A549 (cell line): ENCODE measurements at regions not wholly inside any gene's neighbourhood (a gene's known extent, or its start where the extent isn't known, plus 50 kb on each side); places are given as distances from the start of the nearest gene placed in this dataset.

Source experiments
- ATAC-seq, 2 experiments: fragments of 200-7000 bp in 1 of 2; fragments of >200 bp in 1 of 2; cut with Nextera tagmentation in 1 of 2; cut with Tn5 transposase in 1 of 2; 3 replicates each; pipeline versions ENCODE4 v1.8.0 to v1.9.1; 2018 to 2020; ENCODE audit warnings: mild to moderate bottlenecking in 1 of 2, moderate library complexity in 1 of 2
- CTCF ChIA-PET: fragments of 300-600 bp; sonication (Branson Sonifier 250); formaldehyde crosslinking; extraction: SDS; loops from one replicate; lab custom pipeline; 2021; ENCODE audit warnings: antibody characterized with exemption, inconsistent platforms; lab: Yijun Ruan, JAX
- POLR2A ChIA-PET: fragments of 350-600 bp; formaldehyde crosslinking; extraction: SDS; loops from one replicate; lab custom pipeline; 2021; ENCODE audit warnings: antibody characterized with exemption, inconsistent platforms; lab: Yijun Ruan, JAX
- DNase-seq, 2 experiments: peaks; one replicate each; pipeline versions ENCODE4 v3.0.0 to v3.0.0-alpha.2; 2011 to 2016; ENCODE audit warnings: low read depth in 1 of 2, low spot score in 1 of 2
- FAIRE-seq: peaks from 2 replicates; lab custom pipeline; 2011; peaks lifted over from hg19 to GRCh38; lab: Jason Lieb, UNC
- H3K27ac ChIP-seq, 2 experiments: fragments of >200 bp; sonication (Bioruptor Twin); formaldehyde crosslinking; 3 replicates each; pipeline ENCODE4 v1.5.1; 2016 to 2017
- H3K4me1 ChIP-seq: fragments of >200 bp; sonication (Bioruptor Twin); formaldehyde crosslinking; 3 replicates; pipeline ENCODE4 v1.6.1; 2016
- H3K4me2 ChIP-seq: fragments of >200 bp; sonication (Bioruptor Twin); formaldehyde crosslinking; 3 replicates; pipeline ENCODE4 v1.6.1; 2016
- H3K4me3 ChIP-seq: fragments of >200 bp; sonication (Bioruptor Twin); formaldehyde crosslinking; 3 replicates; pipeline ENCODE4 v1.5.1; 2016
- H3K9me3 ChIP-seq: fragments of >200 bp; sonication (Bioruptor Twin); formaldehyde crosslinking; 3 replicates; pipeline ENCODE4 v1.6.1; 2016
- ATOH8 ChIP-seq: fragments of 250-450 bp; sonication (Bioruptor Pico); IDR thresholded peaks from 2 replicates; pipeline ENCODE4 v1.5.0; 2020; ENCODE audit warnings: low read depth, mild to moderate bottlenecking, moderate library complexity
- BHLHE40 ChIP-seq: IDR thresholded peaks from 2 replicates; pipeline ENCODE4 v1.6.1; 2012; ENCODE audit warnings: low read depth, low read length, inconsistent platforms
- CBX2 ChIP-seq: fragments of 200-600 bp; sonication (generic); IDR thresholded peaks from 2 replicates; pipeline ENCODE4 v1.6.1; 2016; ENCODE audit warnings: low read depth, mild to moderate bottlenecking, borderline replicate concordance
- CHD2 ChIP-seq: fragments of 150-350 bp; IDR thresholded peaks from 2 replicates; pipeline ENCODE4 v1.6.1; 2014; ENCODE audit warnings: low read length; ENCODE audit not compliant: partially characterized antibody
- CHD4 ChIP-seq: fragments of 200-600 bp; sonication (generic); IDR thresholded peaks from 2 replicates; pipeline ENCODE4 v1.6.1; 2016; ENCODE audit warnings: antibody characterized with exemption, mild to moderate bottlenecking, borderline replicate concordance
- E2F6 ChIP-seq: IDR thresholded peaks from 2 replicates; pipeline ENCODE4 v1.6.1; 2012; ENCODE audit warnings: low read depth, borderline replicate concordance
- EHF ChIP-seq: fragments of 250-450 bp; sonication (Bioruptor Pico); IDR thresholded peaks from 2 replicates; pipeline ENCODE4 v1.5.0; 2020; ENCODE audit warnings: mild to moderate bottlenecking
- EP300 ChIP-seq, 2 experiments: fragments of >200 bp; sonication (Bioruptor Twin); formaldehyde crosslinking; IDR thresholded peaks; 2 replicates in 1 of 2; 3 replicates in 1 of 2; pipeline ENCODE4 v1.6.1; 2016 to 2017
- ESRRA ChIP-seq: fragments of 150-350 bp; IDR thresholded peaks from 2 replicates; pipeline ENCODE4 v1.6.1; 2014; ENCODE audit warnings: mild to moderate bottlenecking, low read length, borderline replicate concordance
- FOSB ChIP-seq: fragments of 250-450 bp; sonication (Bioruptor Pico); IDR thresholded peaks from 2 replicates; pipeline ENCODE4 v1.5.0; 2020; ENCODE audit warnings: mild to moderate bottlenecking, moderate library complexity
- HOXB5 ChIP-seq: fragments of 250-450 bp; sonication (Bioruptor Pico); IDR thresholded peaks from 2 replicates; pipeline ENCODE4 v1.5.0; 2020; ENCODE audit warnings: mild to moderate bottlenecking, moderate library complexity
- JUN ChIP-seq, 2 experiments: fragments of >200 bp; sonication (Bioruptor Twin); formaldehyde crosslinking; IDR thresholded peaks; 2 replicates in 1 of 2; 3 replicates in 1 of 2; pipeline ENCODE4 v1.6.1; 2016 to 2017
- JUNB ChIP-seq: fragments of >200 bp; sonication (Bioruptor Twin); formaldehyde crosslinking; IDR thresholded peaks from 2 replicates; pipeline ENCODE4 v1.6.1; 2016
- KDM1A ChIP-seq: fragments of 200-600 bp; sonication (generic); IDR thresholded peaks from 2 replicates; pipeline ENCODE4 v1.6.1; 2016; ENCODE audit warnings: low read depth, mild to moderate bottlenecking
- KDM5A ChIP-seq: fragments of 200-600 bp; sonication (generic); IDR thresholded peaks from 2 replicates; pipeline ENCODE4 v1.6.1; 2016; ENCODE audit warnings: antibody characterized with exemption, mild to moderate bottlenecking
- MAZ ChIP-seq: fragments of 150-350 bp; IDR thresholded peaks from 2 replicates; pipeline ENCODE4 v1.6.1; 2014; ENCODE audit warnings: antibody characterized with exemption, low read depth, low read length, borderline replicate concordance
- NFE2L2 ChIP-seq: fragments of 150-350 bp; conservative IDR thresholded peaks from 2 replicates; pipeline ENCODE4 v1.6.1; 2014; ENCODE audit warnings: low read length
- NPAS2 ChIP-seq: fragments of 250-450 bp; sonication (Bioruptor Pico); IDR thresholded peaks from 2 replicates; pipeline ENCODE4 v1.8.0; 2022; ENCODE audit warnings: mild to moderate bottlenecking, moderate library complexity, borderline replicate concordance
- RARB ChIP-seq: fragments of 250-450 bp; sonication (Bioruptor Pico); IDR thresholded peaks from 2 replicates; pipeline ENCODE4 v1.8.0; 2021; ENCODE audit warnings: mild to moderate bottlenecking, moderate library complexity
- REST ChIP-seq: fragments of 200-600 bp; sonication (generic); IDR thresholded peaks from 2 replicates; pipeline ENCODE4 v1.6.1; 2016; ENCODE audit warnings: antibody characterized with exemption, mild to moderate bottlenecking, moderate library complexity
- RFX5 ChIP-seq: fragments of 450-650 bp; IDR thresholded peaks from 2 replicates; pipeline ENCODE4 v1.7.1; 2014; ENCODE audit warnings: antibody characterized with exemption, mild to moderate bottlenecking, moderate library complexity
- SREBF2 ChIP-seq: fragments of 450-650 bp; IDR thresholded peaks from 2 replicates; pipeline ENCODE4 v1.6.1; 2014; ENCODE audit warnings: mild to moderate bottlenecking, moderate library complexity
- TP53 ChIP-seq: fragments of 250-450 bp; sonication (Bioruptor Pico); IDR thresholded peaks from 2 replicates; pipeline ENCODE4 v1.5.0; 2021; ENCODE audit warnings: mild to moderate bottlenecking, moderate library complexity
- ZFP36 ChIP-seq: fragments of 450-650 bp; IDR thresholded peaks from 2 replicates; pipeline ENCODE4 v1.6.1; 2014; ENCODE audit warnings: borderline replicate concordance; ENCODE audit not compliant: partially characterized antibody
- ZSCAN20 ChIP-seq: fragments of 250-450 bp; sonication (Bioruptor Pico); IDR thresholded peaks from 2 replicates; pipeline ENCODE4 v1.8.0; 2022; ENCODE audit warnings: mild to moderate bottlenecking, moderate library complexity
- WGBS: methylation state at CpG from one replicate; pipeline ENCODE4 v1.1.6; 2017; ENCODE audit errors: missing lambda C conversion rate; 5-methylcytosine and 5-hydroxymethylcytosine counted together
- TF ChIP-seq, protein P1 (sequence below): fragments of 450-650 bp; IDR thresholded peaks from 2 replicates; pipeline ENCODE4 v1.6.1; 2014; ENCODE audit warnings: antibody characterized with exemption

GRCh38 chr3:117763561-117763960, 1054.0 kb downstream of the TUSC7 start:
- ATAC-seq (no peak), FAIRE-seq (no peak), DNase-seq (no peak)
- no peaks in the 10 kb centered on the region for H3K4me1 ChIP-seq
- H3K27ac ChIP-seq = no peak overlapping the region
- ChIA-PET POLR2A (no interaction called here), CTCF (interaction anchor here (0.7 to 1.4 kb wide), 2 partner anchors 10 to 16 kb away, joined by 3 to 5 read pairs; no protein-coding TSS in a partner anchor)
- no peak overlapping the region for H3K4me2 ChIP-seq
- TF ChIP-seq BHLHE40 (no peak), EHF (CRISPR knock-in tag) (no peak), MAZ (no peak), CHD4 (no peak), KDM5A (no peak), HOXB5 (CRISPR knock-in tag) (no peak), E2F6 (no peak), ZFP36 (no peak), RFX5 (no peak), NPAS2 (CRISPR knock-in tag) (no peak), CHD2 (no peak), JUN (IDR thresholded peaks at IDR 0.05) (no peak), NFE2L2 (no peak), KDM1A (no peak), ATOH8 (CRISPR knock-in tag) (no peak), CBX2 (no peak), FOSB (CRISPR knock-in tag) (no peak)
- H3K4me3 ChIP-seq = no peak overlapping the region
- no peaks in the 10 kb centered on the region for H3K9me3 ChIP-seq
- 70% methylated on average over 4 of the region's 4 CpGs for WGBS

DNA sequence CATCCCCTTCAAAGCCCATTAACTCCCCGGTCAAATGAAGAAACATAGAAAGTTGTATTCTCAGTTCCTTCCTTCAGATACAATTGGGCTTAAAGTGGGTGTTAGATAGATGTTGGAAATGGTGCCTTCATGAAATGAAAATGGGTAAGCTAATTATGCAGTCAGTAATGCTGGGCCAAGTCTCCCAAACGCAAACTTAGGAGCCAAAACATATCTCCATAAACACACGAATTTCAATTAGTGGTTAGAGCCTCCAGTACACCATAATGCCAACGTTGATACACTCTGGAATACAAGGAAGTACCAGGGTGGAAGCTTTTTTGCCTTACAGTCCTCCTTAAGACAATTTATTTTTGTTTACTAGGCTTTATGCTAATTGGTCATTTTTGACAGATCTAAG, 1059.0 kb downstream of the TUSC7 start:
- POLR2A ChIA-PET = no interaction called here

More for the DNA sequence above, 1059.0 kb downstream of the TUSC7 start:
- H3K27ac ChIP-seq = no peak overlapping the region
- no peak overlapping the region for H3K4me2 ChIP-seq
- FAIRE-seq (no peak), ATAC-seq (no peak), DNase-seq (no peak)
- 18% methylated on average over 4 of the region's 4 CpGs for WGBS
- H3K4me1 ChIP-seq = no peaks in the 10 kb centered on the region
- no peak overlapping the region for H3K4me3 ChIP-seq
- TF ChIP-seq RARB (CRISPR knock-in tag) (no peak), KDM5A (no peak), SREBF2 (no peak), KDM1A (no peak), EP300 (IDR thresholded peaks at IDR 0.05) (no peak), E2F6 (no peak), ZFP36 (no peak), CHD4 (no peak), REST (no peak), ATOH8 (CRISPR knock-in tag) (no peak), JUNB (no peak), ESRRA (no peak), TP53 (CRISPR knock-in tag) (no peak), ZSCAN20 (CRISPR knock-in tag) (no peak), MAZ (no peak)
- TF ChIP-seq, protein P1, sequence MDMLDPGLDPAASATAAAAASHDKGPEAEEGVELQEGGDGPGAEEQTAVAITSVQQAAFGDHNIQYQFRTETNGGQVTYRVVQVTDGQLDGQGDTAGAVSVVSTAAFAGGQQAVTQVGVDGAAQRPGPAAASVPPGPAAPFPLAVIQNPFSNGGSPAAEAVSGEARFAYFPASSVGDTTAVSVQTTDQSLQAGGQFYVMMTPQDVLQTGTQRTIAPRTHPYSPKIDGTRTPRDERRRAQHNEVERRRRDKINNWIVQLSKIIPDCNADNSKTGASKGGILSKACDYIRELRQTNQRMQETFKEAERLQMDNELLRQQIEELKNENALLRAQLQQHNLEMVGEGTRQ = no peak
- CTCF ChIA-PET = no interaction called here
- H3K9me3 ChIP-seq = no peaks in the 10 kb centered on the region
